CD4-positive, alpha-beta memory T cell (primary cell): ENCODE measurements at regions not wholly inside any gene's neighbourhood (a gene's known extent, or its start where the extent isn't known, plus 50 kb on each side); places are given as distances from the start of the nearest gene placed in this dataset.

Source experiments
- CTCF ChIA-PET: fragments of 350-600 bp; sonication (Branson Sonifier 250); formaldehyde crosslinking; loops from one replicate; lab custom pipeline; 2021; ENCODE audit warnings: inconsistent platforms; ENCODE audit not compliant: partially characterized antibody; lab: Charles Lee
- POLR2A ChIA-PET: fragments of 350-600 bp; sonication (Branson Sonifier 250); formaldehyde crosslinking; loops from one replicate; lab custom pipeline; 2021; ENCODE audit not compliant: partially characterized antibody; lab: Charles Lee
- DNase-seq, 5 donors: peaks; one replicate each; pipeline versions ENCODE4 v3.0.0 to v3.0.0-alpha.2; 2020 to 2022; ENCODE audit warnings: mixed read lengths in 1 of 5
- H3K27ac ChIP-seq: one replicate; pipeline ENCODE4 v1.7.0; 2013; ENCODE audit warnings: low read depth, low read length
- H3K27me3 ChIP-seq: 2 replicates; pipeline ENCODE4 v1.7.0; 2013; ENCODE audit warnings: mild to moderate bottlenecking, low read length, moderate library complexity; ENCODE audit not compliant: insufficient read depth
- H3K36me3 ChIP-seq: 2 replicates; pipeline ENCODE4 v1.7.0; 2013; ENCODE audit warnings: mild to moderate bottlenecking, low read length, moderate library complexity; ENCODE audit not compliant: insufficient read depth
- H3K4me1 ChIP-seq: 2 replicates; pipeline ENCODE4 v1.7.0; 2013; ENCODE audit warnings: mild to moderate bottlenecking, low read length, moderate library complexity; ENCODE audit not compliant: insufficient read depth
- H3K4me3 ChIP-seq, 2 donors: one replicate each; pipeline ENCODE4 v1.7.0; 2013; ENCODE audit warnings: low read length in 2 of 2, mild to moderate bottlenecking in 1 of 2
- H3K9me3 ChIP-seq, 2 donors: one replicate each; pipeline ENCODE4 v1.7.0; 2013; ENCODE audit warnings: low read length in 2 of 2, control low read depth in 1 of 2; ENCODE audit not compliant: control insufficient read depth in 1 of 2
- H3K27ac Mint-ChIP-seq, 7 donors: one replicate each; pipeline ENCODE4 v1.8.0; 2020 to 2021; ENCODE audit warnings: mixed read lengths in 7 of 7, mild to moderate bottlenecking in 6 of 7, inconsistent platforms in 3 of 7, moderate library complexity in 3 of 7
- H3K27me3 Mint-ChIP-seq, 2 donors: one replicate each; pipeline ENCODE4 v1.8.0; 2020 to 2021; ENCODE audit warnings: mixed read lengths in 2 of 2
- H3K36me3 Mint-ChIP-seq, 2 donors: one replicate each; pipeline ENCODE4 v1.8.0; 2020 to 2021; ENCODE audit warnings: mixed read lengths in 2 of 2, inconsistent platforms in 1 of 2, mild to moderate bottlenecking in 1 of 2
- H3K4me1 Mint-ChIP-seq, 4 donors: one replicate each; pipeline ENCODE4 v1.8.0; 2020 to 2021; ENCODE audit warnings: mixed read lengths in 4 of 4, mild to moderate bottlenecking in 1 of 4
- H3K4me3 Mint-ChIP-seq, 8 donors: one replicate each; pipeline ENCODE4 v1.8.0; 2020 to 2021; ENCODE audit warnings: mixed read lengths in 8 of 8, mild to moderate bottlenecking in 7 of 8, moderate library complexity in 6 of 8, inconsistent platforms in 3 of 8
- H3K9me3 Mint-ChIP-seq, 8 donors: one replicate each; pipeline ENCODE4 v1.8.0; 2020 to 2021; ENCODE audit warnings: mixed read lengths in 8 of 8, mild to moderate bottlenecking in 5 of 8, inconsistent platforms in 3 of 8, moderate library complexity in 1 of 8
- intact Hi-C: fragments of 100-400 bp; cut with micrococcal nuclease; formaldehyde crosslinking; loops from one replicate; pipeline ENCODE4 v1.15.1; 2023

GRCh38 chr10:63720676-63721075 is 199.5 kb downstream of the REEP3 start:
- Mint-ChIP-seq H3K4me3 (peak overlapping the region in 4 of 8 donors; percentile 14 to 76 (median 36)), H3K9me3 (no peaks in the 10 kb centered on the region), H3K27ac (peak overlapping the region in 6 of 7 donors; percentile 61 to 86 (median 72)), H3K36me3 (no peaks in the 10 kb centered on the region), H3K27me3 (peaks cover under 1 to 2% of the 10 kb centered on the region in 2 donors), H3K4me1 (peaks cover 4 to 8% (median 6%) of the 10 kb centered on the region in 4 donors)
- CTCF ChIA-PET, result interaction anchor here (0.7 to 10.4 kb wide), 59 partner anchors 9 to 1286 kb away, joined by 3 to 407 read pairs (median 4); no protein-coding TSS in a partner anchor
- Histone ChIP-seq H3K27me3 (no peaks in the 10 kb centered on the region), H3K4me1 (peaks cover 6% of the 10 kb centered on the region), H3K27ac (no peak overlapping the region), H3K9me3 (no peaks in the 10 kb centered on the region), H3K4me3 (no peak overlapping the region), H3K36me3 (no peaks in the 10 kb centered on the region)
- DNase-seq, result peak in 2 of 5 donors; percentile 6 to 23
- intact Hi-C loops, result loop anchor here (1.0 to 5.0 kb wide), 6 partner anchors 91 to 1283 kb away; no protein-coding TSS in a partner anchor
- POLR2A ChIA-PET, result interaction anchor here (0.7 to 2.1 kb wide), 9 partner anchors 91 to 563 kb away, joined by 3 to 12 read pairs (median 3); no protein-coding TSS in a partner anchor

GRCh38 chr10:63722537-63722936 is 201.3 kb downstream of the REEP3 start:
- Mint-ChIP-seq H3K4me3 (no peak overlapping the region), H3K27me3 (peaks cover 15 to 16% of the 10 kb centered on the region in 2 donors), H3K27ac (no peak overlapping the region), H3K9me3 (peaks cover 0 to 5% (median 0%) of the 10 kb centered on the region in 8 donors), H3K36me3 (no peaks in the 10 kb centered on the region), H3K4me1 (peaks cover 4 to 8% (median 6%) of the 10 kb centered on the region in 4 donors)
- Histone ChIP-seq H3K27me3 (no peaks in the 10 kb centered on the region), H3K36me3 (no peaks in the 10 kb centered on the region), H3K4me1 (peaks cover 6% of the 10 kb centered on the region), H3K4me3 (no peak overlapping the region), H3K27ac (no peak overlapping the region), H3K9me3 (no peaks in the 10 kb centered on the region)
- ChIA-PET POLR2A (no interaction called here), CTCF (interaction anchor here (0.8 to 10.4 kb wide), 9 partner anchors 12 to 1284 kb away, joined by 3 to 407 read pairs (median 16); no protein-coding TSS in a partner anchor)
- no peak for DNase-seq
- intact Hi-C loops, result loop anchor here (5.0 kb wide), 2 partner anchors 715 to 1130 kb away; no protein-coding TSS in a partner anchor

- no peaks in the 10 kb centered on the region for H3K9me3 ChIP-seq
- H3K4me1 Mint-ChIP-seq, result peaks cover 4 to 8% (median 6%) of the 10 kb centered on the region in 4 donors
- no peak for DNase-seq
- no peaks in the 10 kb centered on the region for H3K36me3 ChIP-seq
- H3K36me3 Mint-ChIP-seq, result no peaks in the 10 kb centered on the region
- peaks cover 0 to 5% (median 0%) of the 10 kb centered on the region in 8 donors for H3K9me3 Mint-ChIP-seq
- H3K27ac Mint-ChIP-seq, result no peak overlapping the region
- H3K27me3 ChIP-seq, result no peaks in the 10 kb centered on the region
- intact Hi-C loops, result loop anchor here (5.0 kb wide), 2 partner anchors 716 to 1131 kb away; no protein-coding TSS in a partner anchor
- ChIA-PET CTCF (interaction anchor here (1.1 to 10.4 kb wide), 5 partner anchors 94 to 1129 kb away, joined by 3 to 407 read pairs (median 59); no protein-coding TSS in a partner anchor), POLR2A (no interaction called here)
- H3K27ac ChIP-seq, result no peak overlapping the region
- no peak overlapping the region for H3K4me3 ChIP-seq
- H3K27me3 Mint-ChIP-seq, result peaks cover 19 to 20% of the 10 kb centered on the region in 2 donors
- H3K4me3 Mint-ChIP-seq, result no peak overlapping the region
- H3K4me1 ChIP-seq, result peaks cover 6% of the 10 kb centered on the region
Observed at GRCh38 chr10:63723320-63723719, 202.1 kb downstream of the REEP3 start.

GRCh38 chr10:63723741-63724140 is 202.5 kb downstream of the REEP3 start:
- Histone ChIP-seq H3K4me3 (no peak overlapping the region), H3K36me3 (no peaks in the 10 kb centered on the region), H3K27ac (no peak overlapping the region), H3K9me3 (no peaks in the 10 kb centered on the region), H3K27me3 (no peaks in the 10 kb centered on the region), H3K4me1 (peaks cover 6% of the 10 kb centered on the region)
- Mint-ChIP-seq H3K9me3 (peaks cover 0 to 5% (median 0%) of the 10 kb centered on the region in 8 donors), H3K27me3 (peaks cover 20% of the 10 kb centered on the region in 2 donors), H3K36me3 (no peaks in the 10 kb centered on the region), H3K27ac (no peak overlapping the region), H3K4me3 (no peak overlapping the region), H3K4me1 (peaks cover 4 to 8% (median 6%) of the 10 kb centered on the region in 4 donors)
- no peak for DNase-seq
- ChIA-PET POLR2A (no interaction called here), CTCF (interaction anchor here (1.1 to 10.4 kb wide), 5 partner anchors 94 to 1130 kb away, joined by 3 to 407 read pairs (median 59); no protein-coding TSS in a partner anchor)
- intact Hi-C loops, result loop anchor here (5.0 kb wide), 2 partner anchors 716 to 1131 kb away; no protein-coding TSS in a partner anchor

GRCh38 chr10:63724922-63725321 is 203.7 kb downstream of the REEP3 start:
- H3K27me3 ChIP-seq, result no peaks in the 10 kb centered on the region
- H3K9me3 Mint-ChIP-seq, result peaks cover 0 to 5% (median 0%) of the 10 kb centered on the region in 8 donors
- H3K36me3 ChIP-seq, result no peaks in the 10 kb centered on the region
- peaks cover 4 to 8% (median 6%) of the 10 kb centered on the region in 4 donors for H3K4me1 Mint-ChIP-seq
- H3K4me3 Mint-ChIP-seq, result no peak overlapping the region
- H3K4me1 ChIP-seq, result peaks cover 6% of the 10 kb centered on the region
- H3K9me3 ChIP-seq, result no peaks in the 10 kb centered on the region
- H3K4me3 ChIP-seq, result no peak overlapping the region
- DNase-seq, result no peak
- peaks cover 20 to 22% of the 10 kb centered on the region in 2 donors for H3K27me3 Mint-ChIP-seq
- H3K36me3 Mint-ChIP-seq, result no peaks in the 10 kb centered on the region
- ChIA-PET POLR2A (no interaction called here), CTCF (interaction anchor here (1.8 kb wide), 1 partner anchor 558 kb away, joined by 7 read pairs; no protein-coding TSS in a partner anchor)
- no peak overlapping the region for H3K27ac Mint-ChIP-seq
- no peak overlapping the region for H3K27ac ChIP-seq
- intact Hi-C loops, result loop anchor here (5.0 kb wide), 2 partner anchors 718 to 1133 kb away; no protein-coding TSS in a partner anchor

GRCh38 chr10:63726867-63727266 is 205.7 kb downstream of the REEP3 start:
- Mint-ChIP-seq H3K4me3 (no peak overlapping the region), H3K4me1 (no peaks in the 10 kb centered on the region), H3K36me3 (no peaks in the 10 kb centered on the region), H3K9me3 (peaks cover 0 to 5% (median 0%) of the 10 kb centered on the region in 8 donors), H3K27ac (no peak overlapping the region), H3K27me3 (peaks cover 22 to 23% of the 10 kb centered on the region in 2 donors)
- no peak for DNase-seq
- Histone ChIP-seq H3K27ac (no peak overlapping the region), H3K4me3 (no peak overlapping the region), H3K27me3 (no peaks in the 10 kb centered on the region), H3K36me3 (no peaks in the 10 kb centered on the region), H3K9me3 (no peaks in the 10 kb centered on the region), H3K4me1 (no peaks in the 10 kb centered on the region)
- CTCF ChIA-PET, result interaction anchor here (1.8 kb wide), 1 partner anchor 560 kb away, joined by 7 read pairs; no protein-coding TSS in a partner anchor
- POLR2A ChIA-PET, result no interaction called here
- intact Hi-C loops, result no loop called here

GRCh38 chr10:63727636-63728035 is 206.4 kb downstream of the REEP3 start:
- Histone ChIP-seq H3K9me3 (no peaks in the 10 kb centered on the region), H3K4me1 (no peaks in the 10 kb centered on the region), H3K36me3 (no peaks in the 10 kb centered on the region), H3K27me3 (no peaks in the 10 kb centered on the region), H3K4me3 (no peak overlapping the region), H3K27ac (no peak overlapping the region)
- no peak for DNase-seq
- intact Hi-C loops, result no loop called here
- ChIA-PET POLR2A (no interaction called here), CTCF (interaction anchor here (3.9 kb wide), 1 partner anchor 7 kb away, joined by 13 read pairs; no protein-coding TSS in a partner anchor)
- no peaks in the 10 kb centered on the region for H3K4me1 Mint-ChIP-seq
- no peak overlapping the region for H3K27ac Mint-ChIP-seq
- H3K4me3 Mint-ChIP-seq, result no peak overlapping the region
- H3K9me3 Mint-ChIP-seq, result peaks cover 0 to 5% (median 0%) of the 10 kb centered on the region in 8 donors
- H3K27me3 Mint-ChIP-seq, result peaks cover 22 to 23% of the 10 kb centered on the region in 2 donors
- no peaks in the 10 kb centered on the region for H3K36me3 Mint-ChIP-seq
